IMR-90 (cell line): ENCODE measurements at regions not wholly inside any gene's neighbourhood (a gene's known extent, or its start where the extent isn't known, plus 50 kb on each side); places are given as distances from the start of the nearest gene placed in this dataset.
A peak's percentile ranks its signal among the peaks of the same experiment; 100 is the strongest.

ENCODE experiments used
- ATAC-seq: fragments of 200-7000 bp; cut with Tn5 transposase; 2 replicates; pipeline ENCODE4 v1.9.1; 2020; ENCODE audit warnings: low read depth, mild to moderate bottlenecking, moderate library complexity
- BruUV-seq: library from RNA; stranded (reverse); fragments of 400-500 nt; replicated peaks from 2 replicates; lab custom pipeline; 2021; lab: Mats Ljungman, UMichigan
- CTCF ChIA-PET: fragments of 300-600 bp; formaldehyde crosslinking; extraction: SDS; loops from one replicate; lab custom pipeline; 2021; ENCODE audit warnings: antibody characterized with exemption; lab: Yijun Ruan, JAX
- POLR2A ChIA-PET: fragments of 300-600 bp; sonication (Branson Sonifier 250); formaldehyde crosslinking; loops from one replicate; lab custom pipeline; 2022; ENCODE audit warnings: antibody characterized with exemption; ENCODE audit not compliant: unreplicated experiment; lab: Charles Lee
- DNase-seq: peaks from one replicate; pipeline ENCODE4 v3.0.0; 2013
- H2AFZ ChIP-seq: replicated peaks from 2 replicates; pipeline ENCODE3; 2013; ENCODE audit warnings: low read length, mild to moderate bottlenecking; ENCODE audit not compliant: poor library complexity
- H2AK5ac ChIP-seq: 2 replicates; pipeline ENCODE4 v1.6.1; 2013; ENCODE audit warnings: low read depth, low read length, inconsistent platforms
- H2AK9ac ChIP-seq: replicated peaks from 2 replicates; pipeline ENCODE3; 2013; ENCODE audit warnings: mild to moderate bottlenecking, low read depth, low read length, moderate library complexity; ENCODE audit not compliant: poor library complexity
- H2BK120ac ChIP-seq: 2 replicates; pipeline ENCODE4 v1.6.1; 2013; ENCODE audit warnings: low read depth, low read length, inconsistent platforms
- H2BK15ac ChIP-seq: 3 replicates; pipeline ENCODE4 v1.6.1; 2013; ENCODE audit warnings: low read depth, low read length, inconsistent platforms
- H2BK20ac ChIP-seq: 2 replicates; pipeline ENCODE4 v1.6.1; 2013; ENCODE audit warnings: low read depth, mild to moderate bottlenecking, inconsistent platforms, low read length, moderate library complexity
- H2BK5ac ChIP-seq: 2 replicates; pipeline ENCODE4 v1.6.1; 2013; ENCODE audit warnings: mild to moderate bottlenecking, low read depth, low read length, inconsistent platforms; ENCODE audit not compliant: poor library complexity, severe bottlenecking
- H3K14ac ChIP-seq: replicated peaks from 2 replicates; pipeline ENCODE4 v1.6.1; 2013; ENCODE audit warnings: low read depth, low read length, inconsistent platforms
- H3K18ac ChIP-seq: 2 replicates; pipeline ENCODE4 v1.6.1; 2013; ENCODE audit warnings: low read depth, low read length, control low read depth
- H3K23ac ChIP-seq: 2 replicates; pipeline ENCODE4 v1.6.1; 2013; ENCODE audit warnings: low read depth, low read length, inconsistent platforms
- H3K27ac ChIP-seq: 2 replicates; pipeline ENCODE4 v1.5.1; 2013; ENCODE audit warnings: mild to moderate bottlenecking, control low read depth, low read length; ENCODE audit not compliant: insufficient read depth
- H3K27me3 ChIP-seq: 2 replicates; pipeline ENCODE4 v1.6.1; 2013; ENCODE audit warnings: low read length; ENCODE audit not compliant: control insufficient read depth, insufficient read depth
- H3K36me3 ChIP-seq: 2 replicates; pipeline ENCODE4 v1.6.1; 2013; ENCODE audit warnings: low read length, mixed read lengths; ENCODE audit not compliant: control insufficient read depth, insufficient read depth
- H3K4ac ChIP-seq: 2 replicates; pipeline ENCODE4 v1.6.1; 2013; ENCODE audit warnings: low read depth, low read length, inconsistent platforms
- H3K4me1 ChIP-seq: 2 replicates; pipeline ENCODE4 v1.6.1; 2013; ENCODE audit warnings: low read length, mixed read lengths; ENCODE audit not compliant: control insufficient read depth, insufficient read depth
- H3K4me2 ChIP-seq: 2 replicates; pipeline ENCODE4 v1.6.1; 2013; ENCODE audit warnings: low read depth, mild to moderate bottlenecking, control low read depth, low read length, moderate library complexity
- H3K4me3 ChIP-seq: 2 replicates; pipeline ENCODE4 v1.5.1; 2013; ENCODE audit warnings: low read depth, mild to moderate bottlenecking, control low read depth, low read length, moderate library complexity; ENCODE audit not compliant: insufficient read depth
- H3K56ac ChIP-seq: 2 replicates; pipeline ENCODE4 v1.6.1; 2013; ENCODE audit warnings: low read length, inconsistent platforms; ENCODE audit not compliant: insufficient read depth; ENCODE audit errors: extremely low read depth
- H3K79me1 ChIP-seq, 2 experiments: 2 replicates each; pipeline ENCODE4 v1.6.1; 2013; ENCODE audit warnings: low read length in 2 of 2, inconsistent platforms in 1 of 2, low read depth in 1 of 2
- H3K9ac ChIP-seq: 2 replicates; pipeline ENCODE4 v1.6.1; 2013; ENCODE audit warnings: low read depth, low read length, control low read depth
- H3K9me1 ChIP-seq: 2 replicates; pipeline ENCODE4 v1.6.1; 2013; ENCODE audit warnings: low read length, inconsistent platforms; ENCODE audit not compliant: insufficient read depth
- H3K9me3 ChIP-seq: 2 replicates; pipeline ENCODE4 v1.6.1; 2013; ENCODE audit warnings: low read length; ENCODE audit not compliant: control insufficient read depth, insufficient read depth
- H4K20me1 ChIP-seq: 2 replicates; pipeline ENCODE4 v1.6.1; 2013; ENCODE audit warnings: low read length, inconsistent platforms; ENCODE audit not compliant: insufficient read depth
- H4K5ac ChIP-seq: 2 replicates; pipeline ENCODE4 v1.6.1; 2013; ENCODE audit warnings: mild to moderate bottlenecking, low read depth, low read length, control low read depth
- H4K8ac ChIP-seq, 2 experiments: 2 replicates each; pipeline ENCODE4 v1.6.1; 2013; ENCODE audit warnings: low read depth in 2 of 2, low read length in 2 of 2, control low read depth in 1 of 2, inconsistent platforms in 1 of 2
- H4K91ac ChIP-seq: 2 replicates; pipeline ENCODE4 v1.6.1; 2013; ENCODE audit warnings: low read depth, low read length, inconsistent platforms; ENCODE audit not compliant: insufficient read depth
- MAFK ChIP-seq: IDR thresholded peaks from 2 replicates; pipeline ENCODE4 v1.6.1; 2012; ENCODE audit warnings: low read depth, low read length, improper control_type of control experiment
- POLR2A ChIP-seq: IDR thresholded peaks from 2 replicates; pipeline ENCODE4 v1.6.1; 2012; ENCODE audit warnings: mild to moderate bottlenecking, low read depth, low read length
- dilution Hi-C: fragments of 300-500 bp; cut with HindIII; formaldehyde crosslinking; loops from one replicate; pipeline ENCODE4 v1.14.3; 2018; ENCODE audit warnings: low sequenced_read_pairs; ENCODE audit not compliant: unreplicated experiment
- in situ Hi-C: fragments of 300-500 bp; cut with MboI; formaldehyde crosslinking; loops from 3 replicates; pipeline ENCODE4 v1.14.3; 2019; ENCODE audit warnings: low sequenced_read_pairs, inconsistent platforms, mixed read lengths
- intact Hi-C: fragments of 100-400 bp; cut with micrococcal nuclease; formaldehyde crosslinking; loops from 2 replicates; pipeline ENCODE4 v1.10.0; 2022

- Histone ChIP-seq H3K4me2 (no peak overlapping the region), H3K9me1 (no peaks in the 10 kb centered on the region), H4K91ac (no peak overlapping the region), H3K14ac (no peak overlapping the region), H3K56ac (no peak overlapping the region), H4K8ac (no peak overlapping the region), H3K27ac (no peak overlapping the region), H3K27me3 (no peaks in the 10 kb centered on the region), H3K79me1 (no peaks in the 10 kb centered on the region), H3K36me3 (no peaks in the 10 kb centered on the region), H3K4me3 (no peak overlapping the region), H2BK120ac (no peak overlapping the region), H3K4ac (no peak overlapping the region), H3K23ac (no peak overlapping the region), H3K18ac (no peak overlapping the region), H2BK20ac (no peak overlapping the region), H3K9ac (no peak overlapping the region), H3K4me1 (peaks cover 3% of the 10 kb centered on the region; the same call in 1 of the 2 replicates), H2BK15ac (no peak overlapping the region), H4K5ac (no peak overlapping the region), H4K20me1 (no peaks in the 10 kb centered on the region), H2AK9ac (no peak overlapping the region), H2BK5ac (no peak overlapping the region), H2AK5ac (no peak overlapping the region), H3K9me3 (no peaks in the 10 kb centered on the region), H2AFZ (no peak overlapping the region)
- dilution Hi-C loops, result no loop called here
- BruUV-seq, result no TSS peak
- CTCF ChIA-PET, result interaction anchor here (1.4 kb wide), 1 partner anchor 17 kb away, joined by 3 read pairs; no protein-coding TSS in a partner anchor
- DNase-seq, result no peak
- intact Hi-C loops, result no loop called here
- TF ChIP-seq POLR2A (no peak), MAFK (peak; percentile 73)
- ATAC-seq, result no peak
- POLR2A ChIA-PET, result interaction anchor here (0.6 kb wide), 1 partner anchor 315 kb away, joined by 4 read pairs; no protein-coding TSS in a partner anchor
- in situ Hi-C loops, result no loop called here
Observed at GRCh38 chr21:16156841-16157489, 427.2 kb downstream of the USP25 start.
